Stimulated activated effector memory CD8-positive, alpha-beta T cell treated with anti-CD3 and anti-CD28 coated beads, Interleukin-12 subunit alpha, Interleukin-12 subunit beta, amount 100 ng/mL, for 72 hours (primary cell): ENCODE measurements at regions not wholly inside any gene's neighbourhood (a gene's known extent, or its start where the extent isn't known, plus 50 kb on each side); places are given as distances from the start of the nearest gene placed in this dataset.

Experiments used
- ATAC-seq: fragments of 150-1000 bp; cut with Tn5 transposase; 2 replicates; pipeline ENCODE4 v1.10.0; 2021
- DNase-seq, 2 donors: peaks; one replicate each; pipeline ENCODE4 v3.0.0; 2021 to 2022; ENCODE audit warnings: low spot score in 2 of 2
- H3K27ac Mint-ChIP-seq: one replicate; pipeline ENCODE4 v1.8.0; 2022; ENCODE audit warnings: mild to moderate bottlenecking, mixed read lengths
- H3K36me3 Mint-ChIP-seq: one replicate; pipeline ENCODE4 v1.8.0; 2022; ENCODE audit warnings: mild to moderate bottlenecking, mixed read lengths
- H3K4me1 Mint-ChIP-seq: one replicate; pipeline ENCODE4 v1.8.0; 2022; ENCODE audit warnings: mixed read lengths
- H3K4me3 Mint-ChIP-seq: one replicate; pipeline ENCODE4 v1.8.0; 2022; ENCODE audit warnings: mild to moderate bottlenecking, mixed read lengths
- H3K9me3 Mint-ChIP-seq: one replicate; pipeline ENCODE4 v1.8.0; 2022; ENCODE audit warnings: mixed read lengths

DNA sequence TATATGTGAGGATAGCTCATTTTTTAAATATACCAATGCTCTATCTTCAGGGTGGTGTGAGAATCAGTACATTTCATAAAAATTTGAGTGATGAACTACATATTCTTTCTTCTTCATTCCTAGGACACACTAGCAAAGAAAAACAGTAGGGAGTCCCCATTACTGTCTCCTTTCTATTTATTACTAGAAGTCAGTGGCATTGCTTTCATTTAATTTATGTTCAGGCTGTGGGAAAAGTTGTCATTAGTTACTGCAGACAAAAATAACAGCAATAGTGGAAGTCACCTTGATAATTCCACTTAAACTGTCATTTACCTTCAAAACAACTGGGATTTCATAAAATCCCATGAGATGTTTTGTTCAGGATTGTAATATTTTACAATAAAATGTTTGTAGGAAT, 446.4 kb downstream of the GBE1 start:
- Mint-ChIP-seq H3K4me1 (no peaks in the 10 kb centered on the region), H3K4me3 (no peak overlapping the region), H3K27ac (no peak overlapping the region), H3K36me3 (no peaks in the 10 kb centered on the region), H3K9me3 (peaks cover 9% of the 10 kb centered on the region)
- ATAC-seq (no peak), DNase-seq (no peak)

DNA sequence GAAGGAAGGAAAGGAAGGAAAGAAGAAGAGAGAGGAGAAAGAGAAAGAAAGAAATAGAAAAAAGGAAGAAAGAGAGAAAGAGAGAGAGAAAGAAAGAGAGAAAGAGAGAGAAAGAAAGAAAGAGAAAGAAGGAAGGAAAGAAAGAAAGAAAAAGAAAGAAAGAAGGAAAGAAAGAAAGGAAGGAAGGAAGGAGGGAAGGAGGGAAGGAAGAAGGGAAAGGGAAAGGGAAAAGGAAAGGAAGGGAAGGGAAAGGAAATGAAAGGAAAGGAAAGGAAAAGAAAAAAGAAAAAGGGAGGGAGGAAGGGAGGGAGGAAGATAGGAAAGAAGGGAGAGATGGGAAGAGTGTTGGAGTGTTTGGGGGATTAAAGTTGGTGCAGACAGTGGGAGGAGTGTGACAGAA, 450.1 kb downstream of the GBE1 start:
- Mint-ChIP-seq H3K4me3 (no peak overlapping the region), H3K27ac (no peak overlapping the region), H3K4me1 (no peaks in the 10 kb centered on the region), H3K9me3 (peaks cover 1% of the 10 kb centered on the region), H3K36me3 (no peaks in the 10 kb centered on the region)
- DNase-seq (no peak), ATAC-seq (no peak)

- Mint-ChIP-seq H3K4me3 (no peak overlapping the region), H3K4me1 (no peaks in the 10 kb centered on the region), H3K27ac (no peak overlapping the region), H3K36me3 (no peaks in the 10 kb centered on the region), H3K9me3 (no peaks in the 10 kb centered on the region)
- ATAC-seq (no peak), DNase-seq (no peak)
Observed at GRCh38 chr3:81308306-81308705, 453.1 kb downstream of the GBE1 start.

GRCh38 chr3:81307221-81307620, 454.2 kb downstream of the GBE1 start:
- no peaks in the 10 kb centered on the region for H3K36me3 Mint-ChIP-seq
- H3K4me3 Mint-ChIP-seq, result no peak overlapping the region
- DNase-seq (no peak), ATAC-seq (no peak)
- H3K4me1 Mint-ChIP-seq, result no peaks in the 10 kb centered on the region
- no peak overlapping the region for H3K27ac Mint-ChIP-seq
- H3K9me3 Mint-ChIP-seq, result no peaks in the 10 kb centered on the region

DNA sequence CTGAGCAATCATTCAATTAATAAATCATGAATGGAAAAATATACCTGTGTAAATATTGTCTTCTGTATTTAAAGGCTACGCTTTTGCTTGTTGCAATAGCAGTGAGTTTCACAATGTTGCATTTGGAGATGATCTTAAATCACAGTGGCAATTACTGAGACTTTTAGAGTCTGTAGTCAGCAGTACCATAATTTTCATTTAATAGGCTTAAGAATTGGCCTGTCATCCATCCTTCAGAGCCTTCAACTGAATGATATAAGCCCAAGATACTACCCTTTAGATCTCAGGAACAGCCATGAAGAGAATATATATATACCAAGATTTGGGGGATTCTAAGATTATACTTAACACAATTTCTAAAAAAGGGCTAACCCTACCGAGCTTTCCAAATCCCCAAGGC, 458.1 kb downstream of the GBE1 start:
- no peaks in the 10 kb centered on the region for H3K4me1 Mint-ChIP-seq
- no peak for ATAC-seq
- no peak overlapping the region for H3K27ac Mint-ChIP-seq
- H3K4me3 Mint-ChIP-seq, result no peak overlapping the region
- H3K9me3 Mint-ChIP-seq, result peaks cover 2% of the 10 kb centered on the region
- DNase-seq, result no peak
- H3K36me3 Mint-ChIP-seq, result no peaks in the 10 kb centered on the region

GRCh38 chr3:81302045-81302444, 459.4 kb downstream of the GBE1 start:
- Mint-ChIP-seq H3K27ac (no peak overlapping the region), H3K9me3 (peaks cover 7% of the 10 kb centered on the region), H3K36me3 (no peaks in the 10 kb centered on the region), H3K4me3 (no peak overlapping the region), H3K4me1 (no peaks in the 10 kb centered on the region)
- no peak for DNase-seq
- ATAC-seq, result no peak

GRCh38 chr3:81301230-81301629, 460.2 kb downstream of the GBE1 start:
- no peak overlapping the region for H3K27ac Mint-ChIP-seq
- no peaks in the 10 kb centered on the region for H3K36me3 Mint-ChIP-seq
- H3K4me1 Mint-ChIP-seq, result no peaks in the 10 kb centered on the region
- H3K4me3 Mint-ChIP-seq, result no peak overlapping the region
- DNase-seq (no peak), ATAC-seq (no peak)
- peaks cover 11% of the 10 kb centered on the region for H3K9me3 Mint-ChIP-seq

GRCh38 chr3:81300324-81300927, 461.0 kb downstream of the GBE1 start:
- H3K4me3 Mint-ChIP-seq, result no peak overlapping the region
- ATAC-seq (no peak), DNase-seq (no peak)
- H3K4me1 Mint-ChIP-seq, result no peaks in the 10 kb centered on the region
- H3K27ac Mint-ChIP-seq, result no peak overlapping the region
- H3K36me3 Mint-ChIP-seq, result no peaks in the 10 kb centered on the region
- H3K9me3 Mint-ChIP-seq, result peaks cover 13% of the 10 kb centered on the region

DNA sequence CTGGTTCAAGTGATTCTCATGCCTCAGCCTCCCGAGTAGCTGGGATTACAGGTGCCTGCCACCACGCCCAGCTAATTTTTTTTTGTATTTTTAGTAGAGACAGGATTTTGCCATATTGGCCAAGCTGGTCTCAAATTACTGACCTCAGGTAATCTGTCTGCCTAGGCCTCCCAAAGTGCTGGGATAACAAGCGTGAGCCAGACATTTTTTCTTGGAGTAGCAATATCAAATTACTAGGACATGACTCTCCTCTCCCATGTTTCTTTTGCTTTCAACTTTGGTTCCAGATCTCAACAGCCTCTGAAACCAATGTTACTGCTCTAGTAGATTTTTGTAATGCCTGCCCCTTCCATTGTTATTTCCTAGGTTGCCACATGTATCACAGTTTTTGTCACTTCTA, 462.0 kb downstream of the GBE1 start:
- ATAC-seq (no peak), DNase-seq (no peak)
- Mint-ChIP-seq H3K9me3 (peaks cover 13% of the 10 kb centered on the region), H3K4me1 (no peaks in the 10 kb centered on the region), H3K36me3 (no peaks in the 10 kb centered on the region), H3K4me3 (no peak overlapping the region), H3K27ac (no peak overlapping the region)

- Mint-ChIP-seq H3K9me3 (peaks cover 13% of the 10 kb centered on the region), H3K4me1 (no peaks in the 10 kb centered on the region), H3K27ac (no peak overlapping the region), H3K4me3 (no peak overlapping the region), H3K36me3 (no peaks in the 10 kb centered on the region)
- no peak for DNase-seq
- ATAC-seq, result no peak
Observed at GRCh38 chr3:81295906-81296577, 465.4 kb downstream of the GBE1 start.

- Mint-ChIP-seq H3K4me1 (no peaks in the 10 kb centered on the region), H3K36me3 (no peaks in the 10 kb centered on the region), H3K9me3 (peaks cover 15% of the 10 kb centered on the region), H3K4me3 (no peak overlapping the region), H3K27ac (no peak overlapping the region)
- ATAC-seq (no peak), DNase-seq (no peak)
Observed at GRCh38 chr3:81293156-81293555, 468.3 kb downstream of the GBE1 start.

GRCh38 chr3:81291586-81291985, 469.9 kb downstream of the GBE1 start:
- ATAC-seq (no peak), DNase-seq (no peak)
- no peaks in the 10 kb centered on the region for H3K4me1 Mint-ChIP-seq
- no peaks in the 10 kb centered on the region for H3K36me3 Mint-ChIP-seq
- H3K27ac Mint-ChIP-seq, result no peak overlapping the region
- H3K9me3 Mint-ChIP-seq, result peaks cover 14% of the 10 kb centered on the region
- no peak overlapping the region for H3K4me3 Mint-ChIP-seq

GRCh38 chr3:81289676-81290075, 471.8 kb downstream of the GBE1 start:
- H3K4me3 Mint-ChIP-seq, result no peak overlapping the region
- H3K4me1 Mint-ChIP-seq, result no peaks in the 10 kb centered on the region
- peaks cover 8% of the 10 kb centered on the region for H3K9me3 Mint-ChIP-seq
- DNase-seq (no peak), ATAC-seq (no peak)
- no peak overlapping the region for H3K27ac Mint-ChIP-seq
- no peaks in the 10 kb centered on the region for H3K36me3 Mint-ChIP-seq

GRCh38 chr3:81279481-81280379, 481.7 kb downstream of the GBE1 start:
- ATAC-seq (no peak), DNase-seq (no peak)
- Mint-ChIP-seq H3K4me1 (no peaks in the 10 kb centered on the region), H3K9me3 (peaks cover 10% of the 10 kb centered on the region), H3K36me3 (no peaks in the 10 kb centered on the region), H3K27ac (no peak overlapping the region), H3K4me3 (no peak overlapping the region)

DNA sequence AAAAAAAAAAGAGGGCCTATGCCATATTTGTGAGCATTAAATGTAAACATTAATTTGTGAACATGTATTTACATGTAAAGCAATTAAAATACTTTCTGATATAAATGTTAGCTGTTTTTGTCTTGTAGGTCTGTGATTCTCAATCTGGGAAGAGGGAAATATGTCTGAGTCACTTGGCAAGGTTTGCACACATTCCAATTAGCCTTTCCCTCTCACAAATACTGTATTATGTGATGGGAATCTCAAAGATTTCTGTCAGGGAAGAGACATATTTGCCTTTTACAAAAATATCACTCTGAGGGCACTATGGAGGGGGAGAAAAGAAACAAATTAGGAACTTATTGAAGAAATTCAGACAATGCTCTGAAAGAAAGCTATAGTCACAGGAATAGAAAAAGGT, 483.6 kb downstream of the GBE1 start:
- no peak overlapping the region for H3K27ac Mint-ChIP-seq

GRCh38 chr3:81274671-81275070, 486.8 kb downstream of the GBE1 start:
- no peaks in the 10 kb centered on the region for H3K36me3 Mint-ChIP-seq
- H3K4me1 Mint-ChIP-seq, result no peaks in the 10 kb centered on the region
- DNase-seq (no peak), ATAC-seq (no peak)
- no peak overlapping the region for H3K4me3 Mint-ChIP-seq
- no peak overlapping the region for H3K27ac Mint-ChIP-seq
- H3K9me3 Mint-ChIP-seq, result peaks cover 3% of the 10 kb centered on the region

More for the DNA sequence above, 483.6 kb downstream of the GBE1 start:
- Mint-ChIP-seq H3K4me3 (no peak overlapping the region), H3K36me3 (no peaks in the 10 kb centered on the region), H3K4me1 (no peaks in the 10 kb centered on the region), H3K9me3 (peaks cover 10% of the 10 kb centered on the region)
- ATAC-seq (no peak), DNase-seq (no peak)
